Brain microvascular endothelial cell (primary cell): ENCODE measurements at regions not wholly inside any gene's neighbourhood (a gene's known extent, or its start where the extent isn't known, plus 50 kb on each side); places are given as distances from the start of the nearest gene placed in this dataset.

Source experiments
- DNase-seq: peaks from one replicate; pipeline ENCODE4 v3.0.0-alpha.2; 2020
- H3K27ac ChIP-seq: fragments of 250-450 bp; sonication (Bioruptor Pico); 2 replicates; pipeline ENCODE4 v1.5.1; 2020; ENCODE audit warnings: mild to moderate bottlenecking, moderate library complexity
- H3K27me3 ChIP-seq: fragments of 250-450 bp; sonication (Bioruptor Pico); replicated peaks from 2 replicates; pipeline ENCODE4 v1.5.1; 2020; ENCODE audit warnings: mild to moderate bottlenecking
- H3K36me3 ChIP-seq: fragments of 250-450 bp; sonication (Bioruptor Pico); replicated peaks from 2 replicates; pipeline ENCODE4 v1.5.1; 2020; ENCODE audit warnings: mild to moderate bottlenecking
- H3K4me3 ChIP-seq: 2 replicates; pipeline ENCODE4 v1.5.1; 2011; ENCODE audit warnings: low read depth, mild to moderate bottlenecking, control low read depth, low read length, moderate library complexity
- CTCF ChIP-seq: IDR thresholded peaks from 2 replicates; pipeline ENCODE4 v1.5.1; 2011; ENCODE audit warnings: low read depth, mild to moderate bottlenecking, moderate library complexity, low read length, control low read depth, inconsistent platforms; ENCODE audit errors: missing control alignments
- in situ Hi-C: cut with HindIII; loops from 2 replicates; pipeline ENCODE4 v1.10.0; 2017; ENCODE audit warnings: low sequenced_read_pairs, low pct_ligation_motif_present

GRCh38 chr14:46384611-46385010 lies 267.0 kb downstream of the RPL10L start:
- TF ChIP-seq CTCF: no peak
- no peak for DNase-seq
- H3K36me3 ChIP-seq: no peaks in the 10 kb centered on the region
- H3K27me3 ChIP-seq: no peaks in the 10 kb centered on the region
- no peak overlapping the region for H3K4me3 ChIP-seq
- in situ Hi-C loops: no loop called here
- H3K27ac ChIP-seq: no peak overlapping the region

- DNase-seq: no peak
- no peak overlapping the region for H3K27ac ChIP-seq
- no peak overlapping the region for H3K4me3 ChIP-seq
- in situ Hi-C loops: no loop called here
- no peak for TF ChIP-seq CTCF
- H3K27me3 ChIP-seq: no peaks in the 10 kb centered on the region
- H3K36me3 ChIP-seq: no peaks in the 10 kb centered on the region
These were observed 269.9 kb downstream of the RPL10L start for GRCh38 chr14:46381674-46382073.

DNA sequence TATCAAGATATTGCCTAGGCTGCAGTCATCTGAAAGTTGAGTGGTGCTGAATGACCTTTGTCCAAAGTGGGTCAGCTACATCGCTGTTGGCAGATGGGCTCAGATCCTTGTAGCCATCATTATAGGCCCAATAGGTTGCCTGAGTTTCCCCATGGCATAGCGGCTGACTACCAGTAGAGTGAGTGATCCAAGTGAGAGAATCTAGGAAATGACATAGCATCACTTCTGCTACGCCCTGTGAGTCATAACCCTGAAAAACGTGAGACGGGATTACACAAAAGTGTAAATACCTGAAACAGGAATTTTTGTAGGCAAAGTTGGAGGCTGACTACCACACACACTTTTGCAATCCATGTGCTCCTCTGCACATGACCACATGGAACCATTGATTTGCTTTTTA lies 273.3 kb downstream of the RPL10L start:
- no peak for DNase-seq
- in situ Hi-C loops: no loop called here
- TF ChIP-seq CTCF: no peak

GRCh38 chr14:46377305-46377704 lies 274.3 kb downstream of the RPL10L start:
- Histone ChIP-seq H3K36me3 (no peaks in the 10 kb centered on the region), H3K27me3 (no peaks in the 10 kb centered on the region), H3K27ac (no peak overlapping the region), H3K4me3 (no peak overlapping the region)
- TF ChIP-seq CTCF: no peak
- in situ Hi-C loops: no loop called here
- DNase-seq: no peak

More for the DNA sequence above, 273.3 kb downstream of the RPL10L start:
- Histone ChIP-seq H3K27me3 (no peaks in the 10 kb centered on the region), H3K27ac (no peak overlapping the region), H3K4me3 (no peak overlapping the region), H3K36me3 (no peaks in the 10 kb centered on the region)

DNA sequence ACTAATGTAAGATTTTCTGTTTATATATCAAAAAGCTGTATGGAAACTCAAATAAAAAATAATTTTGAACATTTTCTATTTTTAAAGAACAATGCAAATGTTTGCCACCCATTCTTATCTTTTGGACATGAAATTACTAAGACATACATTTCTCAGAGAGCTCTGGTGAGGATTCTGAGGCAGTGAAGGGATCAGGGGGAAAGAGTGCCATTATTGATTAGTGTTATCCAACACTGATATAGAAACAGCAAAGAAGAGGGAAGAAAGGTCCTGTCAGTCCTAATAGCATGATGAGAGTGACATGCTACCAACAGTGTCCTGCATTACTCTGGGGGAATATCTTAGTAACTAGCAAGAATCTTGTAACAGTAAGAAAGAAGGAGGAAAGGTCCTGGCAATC lies 282.2 kb downstream of the RPL10L start:
- in situ Hi-C loops: no loop called here
- Histone ChIP-seq H3K27me3 (no peaks in the 10 kb centered on the region), H3K36me3 (no peaks in the 10 kb centered on the region), H3K4me3 (no peak overlapping the region), H3K27ac (no peak overlapping the region)
- no peak for DNase-seq
- TF ChIP-seq CTCF: no peak

GRCh38 chr14:46368275-46368674 lies 283.3 kb downstream of the RPL10L start:
- Histone ChIP-seq H3K36me3 (no peaks in the 10 kb centered on the region), H3K4me3 (no peak overlapping the region), H3K27ac (no peak overlapping the region), H3K27me3 (no peaks in the 10 kb centered on the region)
- in situ Hi-C loops: no loop called here
- TF ChIP-seq CTCF: no peak
- DNase-seq: no peak
